SK-N-SH (cell line): ENCODE measurements at regions not wholly inside any gene's neighbourhood (a gene's known extent, or its start where the extent isn't known, plus 50 kb on each side); places are given as distances from the start of the nearest gene placed in this dataset.

ENCODE experiments used
- CTCF ChIA-PET: fragments of 300-600, 350-600 bp; formaldehyde crosslinking; extraction: SDS; loops from one replicate; lab custom pipeline; 2021; lab: Yijun Ruan, JAX
- POLR2A ChIA-PET: fragments of 350-600 bp; sonication (Branson Sonifier 250); formaldehyde crosslinking; extraction: SDS; loops from one replicate; lab custom pipeline; 2020; ENCODE audit warnings: antibody characterized with exemption, inconsistent platforms; lab: Yijun Ruan, JAX
- DNase-seq: peaks from one replicate; pipeline ENCODE4 v3.0.0; 2012
- H2AFZ ChIP-seq: fragments of 200-600 bp; sonication (generic); 2 replicates; pipeline ENCODE4 v1.8.1; 2016; ENCODE audit warnings: antibody characterized with exemption, mild to moderate bottlenecking, low read depth
- H3F3A ChIP-seq: fragments of 200-600 bp; sonication (generic); replicated peaks from 2 replicates; pipeline ENCODE3; 2016; ENCODE audit warnings: antibody characterized with exemption, mild to moderate bottlenecking; ENCODE audit not compliant: insufficient read depth
- H3K27ac ChIP-seq, 2 experiments: fragments of 200-500 bp in 1 of 2; fragments of 200-600 bp in 1 of 2; sonication (Bioruptor generic) in 1 of 2; sonication (generic), shearing (Covaris generic) in 1 of 2; 2 replicates each; pipeline versions ENCODE4 v1.5.1 to v1.6.1; 2014 to 2016; ENCODE audit warnings: low read depth in 2 of 2, inconsistent platforms in 1 of 2, low read length in 1 of 2, mild to moderate bottlenecking in 1 of 2, mixed read lengths in 1 of 2
- H3K27me3 ChIP-seq: fragments of 200-600 bp; sonication (generic), shearing (Covaris generic); 2 replicates; pipeline ENCODE4 v1.6.1; 2016; ENCODE audit warnings: mixed run types; ENCODE audit not compliant: insufficient read depth
- H3K36me3 ChIP-seq, 2 experiments: fragments of 200-500 bp in 1 of 2; fragments of 200-600 bp in 1 of 2; sonication (Bioruptor generic) in 1 of 2; sonication (generic) in 1 of 2; replicated peaks in 1 of 2; 2 replicates each; pipeline versions ENCODE3 to v1.5.1; 2014 to 2016; ENCODE audit warnings: low read length in 1 of 2, mild to moderate bottlenecking in 1 of 2; ENCODE audit not compliant: insufficient read depth in 2 of 2, control insufficient read depth in 1 of 2
- H3K4me1 ChIP-seq, 2 experiments: fragments of 200-500 bp in 1 of 2; fragments of 200-600 bp in 1 of 2; sonication (Bioruptor generic) in 1 of 2; sonication (generic), shearing (Covaris generic) in 1 of 2; 2 replicates each; pipeline versions ENCODE4 v1.5.1 to v1.6.1; 2014 to 2016; ENCODE audit warnings: low read depth in 1 of 2, low read length in 1 of 2, mixed run types in 1 of 2; ENCODE audit not compliant: insufficient read depth in 2 of 2, control insufficient read depth in 1 of 2
- H3K4me2 ChIP-seq: fragments of 200-600 bp; sonication (generic), shearing (Covaris generic); 2 replicates; pipeline ENCODE4 v1.6.1; 2017; ENCODE audit warnings: mixed run types
- H3K4me3 ChIP-seq, 2 experiments: fragments of 200-500 bp in 1 of 2; fragments of 200-600 bp in 1 of 2; sonication (Bioruptor generic) in 1 of 2; sonication (generic), shearing (Covaris generic) in 1 of 2; 2 replicates each; pipeline versions ENCODE4 v1.5.1 to v1.8.1; 2014 to 2016; ENCODE audit warnings: low read depth in 2 of 2, inconsistent platforms in 1 of 2, low read length in 1 of 2, mild to moderate bottlenecking in 1 of 2, mixed read lengths in 1 of 2, moderate library complexity in 1 of 2
- H3K79me2 ChIP-seq: fragments of 200-600 bp; sonication (generic); 2 replicates; pipeline ENCODE4 v1.8.1; 2017; ENCODE audit warnings: mild to moderate bottlenecking; ENCODE audit not compliant: insufficient read depth
- H3K9ac ChIP-seq: fragments of 200-600 bp; sonication (generic); 2 replicates; pipeline ENCODE4 v1.6.1; 2017; ENCODE audit warnings: mixed run types
- H3K9me2 ChIP-seq: fragments of 200-600 bp; sonication (generic); 2 replicates; pipeline ENCODE4 v1.6.1; 2017; ENCODE audit warnings: mixed run types
- H3K9me3 ChIP-seq: fragments of 200-600 bp; sonication (generic); 2 replicates; pipeline ENCODE4 v1.6.1; 2017; ENCODE audit warnings: mixed run types, mild to moderate bottlenecking, moderate library complexity
- H4K20me1 ChIP-seq: fragments of 200-600 bp; sonication (generic); 2 replicates; pipeline ENCODE4 v1.6.1; 2017; ENCODE audit warnings: mild to moderate bottlenecking, mixed run types; ENCODE audit not compliant: insufficient read depth
- EP300 ChIP-seq, 2 experiments: IDR thresholded peaks; 2 replicates each; pipeline versions ENCODE4 v1.4.0 to v1.6.1; 2012; ENCODE audit warnings: borderline replicate concordance in 1 of 2, low read depth in 1 of 2, low read length in 1 of 2
- FOSL2 ChIP-seq: IDR thresholded peaks from 2 replicates; pipeline ENCODE4 v1.4.0; 2012; ENCODE audit warnings: low read depth, mild to moderate bottlenecking, moderate library complexity, borderline replicate concordance
- IRF3 ChIP-seq: fragments of 150-350 bp; IDR thresholded peaks from 2 replicates; pipeline ENCODE4 v1.6.1; 2016; ENCODE audit warnings: mild to moderate bottlenecking, low read depth, low read length
- JUND ChIP-seq: IDR thresholded peaks from 2 replicates; pipeline ENCODE4 v1.4.0; 2012
- MAX ChIP-seq: IDR thresholded peaks from 2 replicates; pipeline ENCODE4 v1.4.0; 2012; ENCODE audit warnings: low read depth
- NFIC ChIP-seq: IDR thresholded peaks from 2 replicates; pipeline ENCODE4 v1.4.0; 2012; ENCODE audit warnings: borderline replicate concordance
- NRF1 ChIP-seq: IDR thresholded peaks from 2 replicates; pipeline ENCODE4 v1.6.1; 2012; ENCODE audit warnings: low read depth, mild to moderate bottlenecking, low read length
- PBX3 ChIP-seq: IDR thresholded peaks from 2 replicates; pipeline ENCODE4; 2012
- RXRA ChIP-seq: IDR thresholded peaks from 2 replicates; pipeline ENCODE4 v1.4.0; 2012; ENCODE audit warnings: low read depth, mild to moderate bottlenecking, borderline replicate concordance
- SIN3A ChIP-seq: IDR thresholded peaks from 2 replicates; pipeline ENCODE4 v1.6.1; 2012; ENCODE audit warnings: low read depth, mild to moderate bottlenecking, low read length, moderate library complexity, borderline replicate concordance
- TCF12 ChIP-seq: IDR thresholded peaks from 2 replicates; pipeline ENCODE4 v1.4.0; 2012
- TEAD4 ChIP-seq: IDR thresholded peaks from 2 replicates; pipeline ENCODE4 v1.4.0; 2012; ENCODE audit warnings: mild to moderate bottlenecking, borderline replicate concordance; ENCODE audit not compliant: insufficient read depth
- USF2 ChIP-seq: fragments of 150-350 bp; IDR thresholded peaks from 2 replicates; pipeline ENCODE4 v1.6.1; 2017; ENCODE audit warnings: antibody characterized with exemption, low read length, low read depth, borderline replicate concordance
- YY1 ChIP-seq: IDR thresholded peaks from 2 replicates; pipeline ENCODE4 v1.4.0; 2012; ENCODE audit warnings: low read depth, mild to moderate bottlenecking
- ZBTB33 ChIP-seq: IDR thresholded peaks from 2 replicates; pipeline ENCODE4 v1.4.0; 2012; ENCODE audit warnings: low read depth, borderline replicate concordance
- WGBS: methylation state at CpG from one replicate; pipeline ENCODE4 v1.1.6; 2017; ENCODE audit warnings: low lambda C conversion rate; 5-methylcytosine and 5-hydroxymethylcytosine counted together
- TF ChIP-seq, protein P1 (sequence below): IDR thresholded peaks from 2 replicates; pipeline ENCODE4 v1.4.0; 2012; ENCODE audit warnings: low read depth, borderline replicate concordance

DNA sequence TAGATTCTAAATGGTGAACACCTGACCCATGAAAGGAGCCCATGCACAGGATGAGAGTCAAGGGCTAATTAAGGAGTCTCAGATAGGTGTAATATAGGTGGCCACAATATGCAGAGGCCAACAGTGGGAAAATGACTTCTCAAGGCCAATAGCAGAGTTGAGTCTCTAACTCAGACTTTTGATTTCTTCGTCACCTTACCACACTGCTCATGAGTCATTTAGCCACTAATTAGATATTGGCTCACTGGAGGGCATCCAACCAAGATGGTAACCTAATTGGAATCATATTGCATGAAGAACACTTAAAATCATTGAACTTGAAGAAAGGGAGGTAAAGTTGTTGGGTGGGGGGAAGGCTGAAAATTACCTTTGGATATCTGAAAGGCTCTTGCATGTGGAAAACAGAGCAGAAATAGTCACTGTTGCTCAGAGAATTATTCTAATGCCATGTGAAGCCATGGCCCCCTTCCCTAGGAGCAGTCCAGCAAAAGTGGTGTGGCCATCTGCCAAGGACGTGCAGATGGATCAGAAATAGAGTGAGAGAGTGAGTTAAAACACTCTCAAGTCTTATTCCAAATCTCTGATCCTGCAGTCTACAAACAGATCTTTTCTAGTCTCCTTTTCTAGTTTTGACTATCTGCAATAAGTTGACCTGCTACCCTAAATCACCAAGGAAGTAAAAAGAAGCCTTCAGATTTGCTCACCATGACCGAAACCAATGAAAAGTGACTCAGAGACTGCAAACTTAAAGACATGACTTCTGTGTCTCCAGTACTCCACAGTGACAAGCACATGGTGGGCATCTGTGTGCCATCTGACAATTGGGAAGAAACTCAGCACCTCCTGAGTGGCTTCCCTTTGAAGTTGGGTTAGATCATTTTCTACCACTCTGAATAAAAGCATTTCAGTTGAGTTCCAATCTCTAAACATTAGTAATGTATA, 93.9 kb upstream of the C1QTNF7 start (continued):
- TF ChIP-seq, protein P1, sequence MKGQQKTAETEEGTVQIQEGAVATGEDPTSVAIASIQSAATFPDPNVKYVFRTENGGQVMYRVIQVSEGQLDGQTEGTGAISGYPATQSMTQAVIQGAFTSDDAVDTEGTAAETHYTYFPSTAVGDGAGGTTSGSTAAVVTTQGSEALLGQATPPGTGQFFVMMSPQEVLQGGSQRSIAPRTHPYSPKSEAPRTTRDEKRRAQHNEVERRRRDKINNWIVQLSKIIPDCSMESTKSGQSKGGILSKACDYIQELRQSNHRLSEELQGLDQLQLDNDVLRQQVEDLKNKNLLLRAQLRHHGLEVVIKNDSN: no peak
- no peak for TF ChIP-seq NRF1

- Histone ChIP-seq H3K4me1 (peaks cover 8 to 11% of the 10 kb centered on the region in 2 experiments), H3K79me2 (no peaks in the 10 kb centered on the region), H3K9me2 (no peaks in the 10 kb centered on the region), H3K27ac (peak overlapping the region in 1 of 2 experiments; percentile 14; a peak in 1 of 4 replicates), H3K9me3 (no peaks in the 10 kb centered on the region), H3K36me3 (no peaks in the 10 kb centered on the region), H3K4me3 (no peak overlapping the region), H3F3A (no peaks in the 10 kb centered on the region), H4K20me1 (no peaks in the 10 kb centered on the region), H3K4me2 (peak overlapping the region; percentile 3; the same call in 1 of the 2 replicates), H2AFZ (no peak overlapping the region), H3K9ac (no peak overlapping the region), H3K27me3 (no peaks in the 10 kb centered on the region)
- ChIA-PET CTCF (no interaction called here), POLR2A (no interaction called here)
- WGBS: 73% methylated on average over 8 of the region's 8 CpGs
- TF ChIP-seq PBX3 (peak; percentile 84), IRF3 (no peak), FOSL2 (peak; percentile 67; the same call in 1 of the 2 replicates), YY1 (no peak), EP300 (IDR thresholded peaks at IDR 0.05; ENCODE audit: borderline replicate concordance in 1 of 2, low read depth in 1 of 2, low read length in 1 of 2) (0 out of 4 replicates have a peak, but pooled peaks of 1 of the 2 experiments have one; percentile 19), MAX (peak; percentile 65; the same call in 1 of the 2 replicates), SIN3A (no peak), NFIC (0 out of 2 replicates have a peak, but pooled peaks have one; percentile 10), USF2 (no peak), TEAD4 (no peak), TCF12 (peak; percentile 85), ZBTB33 (no peak), JUND (peak; percentile 71), RXRA (no peak)
- TF ChIP-seq, protein P1: no peak
- no peak for DNase-seq
Measured at GRCh38 chr4:15336410-15337167, 91.2 kb upstream of the C1QTNF7 start.
